ENCODE measurements at regions not wholly inside any gene's neighbourhood (a gene's known extent, or its start where the extent isn't known, plus 50 kb on each side); places are given as distances from the start of the nearest gene placed in this dataset.

GRCh38 chr2:196244516-196244915, 73.1 kb upstream of the STK17B start:
- H3K4me1 Mint-ChIP-seq (ENCODE audit: unreplicated experiment) = peaks cover 21% of the 10 kb centered on the region
- H3K9me3 Mint-ChIP-seq (ENCODE audit: unreplicated experiment) = no peaks in the 10 kb centered on the region
- no peak overlapping the region for H3K4me3 Mint-ChIP-seq (ENCODE audit: unreplicated experiment)
- H3K27ac Mint-ChIP-seq (ENCODE audit: unreplicated experiment) = no peak overlapping the region
- peaks cover 2% of the 10 kb centered on the region for H3K27me3 Mint-ChIP-seq (ENCODE audit: unreplicated experiment)
- H3K36me3 Mint-ChIP-seq (ENCODE audit: low read depth, unreplicated experiment) = peaks cover 24% of the 10 kb centered on the region
- no peak for DNase-seq (ENCODE audit: low spot score)
- no peak for TF ChIP-seq CTCF (IDR thresholded peaks at IDR 0.05; ENCODE audit: unreplicated experiment)

- Mint-ChIP-seq H3K4me1 (ENCODE audit: unreplicated experiment) (peaks cover 16% of the 10 kb centered on the region), H3K9me3 (ENCODE audit: unreplicated experiment) (no peaks in the 10 kb centered on the region), H3K27ac (ENCODE audit: unreplicated experiment) (no peak overlapping the region), H3K27me3 (ENCODE audit: unreplicated experiment) (peaks cover 2% of the 10 kb centered on the region), H3K4me3 (ENCODE audit: unreplicated experiment) (no peak overlapping the region), H3K36me3 (ENCODE audit: low read depth, unreplicated experiment) (peaks cover 20% of the 10 kb centered on the region)
- TF ChIP-seq CTCF (IDR thresholded peaks at IDR 0.05; ENCODE audit: unreplicated experiment) = no peak
- no peak for DNase-seq (ENCODE audit: low spot score)
Measured at GRCh38 chr2:196244966-196245365, 73.6 kb upstream of the STK17B start.

- Mint-ChIP-seq H3K27ac (ENCODE audit: unreplicated experiment) (no peak overlapping the region), H3K4me3 (ENCODE audit: unreplicated experiment) (no peak overlapping the region), H3K27me3 (ENCODE audit: unreplicated experiment) (peaks cover 2% of the 10 kb centered on the region), H3K36me3 (ENCODE audit: low read depth, unreplicated experiment) (peaks cover 20% of the 10 kb centered on the region), H3K4me1 (ENCODE audit: unreplicated experiment) (peaks cover 15% of the 10 kb centered on the region), H3K9me3 (ENCODE audit: unreplicated experiment) (no peaks in the 10 kb centered on the region)
- no peak for TF ChIP-seq CTCF (IDR thresholded peaks at IDR 0.05; ENCODE audit: unreplicated experiment)
- DNase-seq (ENCODE audit: low spot score) = no peak
Measured at GRCh38 chr2:196245378-196246140, 74.2 kb upstream of the STK17B start.

- Mint-ChIP-seq H3K27ac (ENCODE audit: unreplicated experiment) (no peak overlapping the region), H3K27me3 (ENCODE audit: unreplicated experiment) (peaks cover 2% of the 10 kb centered on the region), H3K9me3 (ENCODE audit: unreplicated experiment) (no peaks in the 10 kb centered on the region), H3K4me3 (ENCODE audit: unreplicated experiment) (no peak overlapping the region), H3K4me1 (ENCODE audit: unreplicated experiment) (peaks cover 6% of the 10 kb centered on the region), H3K36me3 (ENCODE audit: low read depth, unreplicated experiment) (peaks cover 22% of the 10 kb centered on the region)
- no peak for TF ChIP-seq CTCF (IDR thresholded peaks at IDR 0.05; ENCODE audit: unreplicated experiment)
- no peak for DNase-seq (ENCODE audit: low spot score)
Measured at GRCh38 chr2:196247114-196247975, 76.0 kb upstream of the STK17B start.

GRCh38 chr2:196247976-196248280, 76.5 kb upstream of the STK17B start:
- H3K36me3 Mint-ChIP-seq (ENCODE audit: low read depth, unreplicated experiment) = peaks cover 27% of the 10 kb centered on the region
- DNase-seq (ENCODE audit: low spot score) = no peak
- H3K9me3 Mint-ChIP-seq (ENCODE audit: unreplicated experiment) = no peaks in the 10 kb centered on the region
- H3K4me1 Mint-ChIP-seq (ENCODE audit: unreplicated experiment) = peaks cover 5% of the 10 kb centered on the region
- H3K27me3 Mint-ChIP-seq (ENCODE audit: unreplicated experiment) = peaks cover 2% of the 10 kb centered on the region
- no peak overlapping the region for H3K4me3 Mint-ChIP-seq (ENCODE audit: unreplicated experiment)
- no peak overlapping the region for H3K27ac Mint-ChIP-seq (ENCODE audit: unreplicated experiment)
- TF ChIP-seq CTCF (IDR thresholded peaks at IDR 0.05; ENCODE audit: unreplicated experiment) = no peak

Data from endothelial cell (in vitro differentiated cells).